Dendritic cell treated with granulocyte-macrophage colony-stimulating factor and Interleukin-4, amounts not matched to agents 40 ng/mL and 50 ng/mL, for 4 days (primary cell): ENCODE measurements at regions not wholly inside any gene's neighbourhood (a gene's known extent, or its start where the extent isn't known, plus 50 kb on each side); places are given as distances from the start of the nearest gene placed in this dataset.

Experiments used
- H3K27ac Mint-ChIP-seq: one replicate; pipeline ENCODE4 v1.8.0; 2022; ENCODE audit warnings: mild to moderate bottlenecking, mixed read lengths
- H3K27me3 Mint-ChIP-seq: one replicate; pipeline ENCODE4 v1.8.0; 2022; ENCODE audit warnings: mild to moderate bottlenecking, mixed read lengths
- H3K36me3 Mint-ChIP-seq: one replicate; pipeline ENCODE4 v1.8.0; 2022; ENCODE audit warnings: low read depth, mixed read lengths
- H3K4me1 Mint-ChIP-seq: one replicate; pipeline ENCODE4 v1.8.0; 2022; ENCODE audit warnings: low read depth, mixed read lengths
- H3K4me3 Mint-ChIP-seq: one replicate; pipeline ENCODE4 v1.8.0; 2022; ENCODE audit warnings: mild to moderate bottlenecking, moderate library complexity, mixed read lengths
- H3K9me3 Mint-ChIP-seq: one replicate; pipeline ENCODE4 v1.8.0; 2022; ENCODE audit warnings: mixed read lengths
- intact Hi-C: fragments of 100-400 bp; cut with micrococcal nuclease; formaldehyde crosslinking; loops from one replicate; pipeline ENCODE4 v1.15.0; 2022

GRCh38 chr11:127236776-127237175 lies 236.2 kb upstream of the KIRREL3 start:
- Mint-ChIP-seq H3K36me3 (no peaks in the 10 kb centered on the region), H3K27me3 (no peaks in the 10 kb centered on the region), H3K4me1 (no peaks in the 10 kb centered on the region), H3K27ac (no peak overlapping the region), H3K9me3 (no peaks in the 10 kb centered on the region), H3K4me3 (no peak overlapping the region)
- intact Hi-C loops, result no loop called here

DNA sequence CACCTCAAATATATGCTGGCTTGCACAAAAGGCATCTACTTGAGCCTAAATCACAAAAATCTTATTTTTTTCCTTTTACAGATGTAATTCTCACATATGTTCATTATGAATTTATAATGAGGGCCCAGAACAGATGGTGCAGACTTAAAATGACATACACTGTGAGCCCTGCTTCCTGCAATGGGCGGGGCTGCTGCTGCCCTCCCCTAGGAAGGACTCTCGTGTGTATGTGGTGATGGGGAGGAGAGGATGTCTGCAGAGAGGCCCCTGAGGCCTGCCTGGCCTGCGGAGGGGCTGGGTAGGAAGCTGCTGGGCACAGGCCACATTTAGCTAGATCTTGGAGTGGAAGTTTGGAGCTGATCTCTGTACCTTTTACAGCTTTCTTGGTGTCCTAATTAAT lies 233.4 kb upstream of the KIRREL3 start:
- Mint-ChIP-seq H3K4me1 (no peaks in the 10 kb centered on the region), H3K27me3 (no peaks in the 10 kb centered on the region), H3K4me3 (no peak overlapping the region), H3K36me3 (no peaks in the 10 kb centered on the region), H3K9me3 (no peaks in the 10 kb centered on the region), H3K27ac (no peak overlapping the region)
- intact Hi-C loops, result no loop called here

DNA sequence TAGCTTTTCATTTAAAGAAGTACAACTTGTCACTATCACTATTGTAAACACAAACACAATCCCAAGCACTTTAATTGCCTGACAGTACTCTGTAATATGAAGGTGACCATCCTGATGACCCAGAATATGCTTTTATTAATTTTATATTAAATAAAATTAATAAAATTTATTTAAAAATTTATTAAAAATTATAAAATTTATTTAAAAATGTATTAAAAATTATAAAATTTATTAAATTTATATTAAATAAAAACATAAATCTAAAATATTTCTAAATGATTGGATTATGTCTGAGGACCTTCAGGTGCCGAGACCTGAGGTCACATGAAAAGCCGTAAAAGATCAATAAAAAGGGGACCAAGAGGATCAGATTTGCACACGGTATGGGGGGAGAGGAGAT lies 229.8 kb upstream of the KIRREL3 start:
- H3K36me3 Mint-ChIP-seq, result no peaks in the 10 kb centered on the region
- intact Hi-C loops, result no loop called here
- H3K27ac Mint-ChIP-seq, result no peak overlapping the region
- H3K4me3 Mint-ChIP-seq, result no peak overlapping the region
- H3K4me1 Mint-ChIP-seq, result no peaks in the 10 kb centered on the region
- H3K27me3 Mint-ChIP-seq, result no peaks in the 10 kb centered on the region
- H3K9me3 Mint-ChIP-seq, result no peaks in the 10 kb centered on the region

- intact Hi-C loops, result no loop called here
- H3K27me3 Mint-ChIP-seq, result no peaks in the 10 kb centered on the region
- H3K36me3 Mint-ChIP-seq, result no peaks in the 10 kb centered on the region
- H3K9me3 Mint-ChIP-seq, result peaks cover 6% of the 10 kb centered on the region
- H3K4me3 Mint-ChIP-seq, result no peak overlapping the region
- H3K4me1 Mint-ChIP-seq, result no peaks in the 10 kb centered on the region
- no peak overlapping the region for H3K27ac Mint-ChIP-seq
Measured at GRCh38 chr11:127226949-127227348, 226.4 kb upstream of the KIRREL3 start.

DNA sequence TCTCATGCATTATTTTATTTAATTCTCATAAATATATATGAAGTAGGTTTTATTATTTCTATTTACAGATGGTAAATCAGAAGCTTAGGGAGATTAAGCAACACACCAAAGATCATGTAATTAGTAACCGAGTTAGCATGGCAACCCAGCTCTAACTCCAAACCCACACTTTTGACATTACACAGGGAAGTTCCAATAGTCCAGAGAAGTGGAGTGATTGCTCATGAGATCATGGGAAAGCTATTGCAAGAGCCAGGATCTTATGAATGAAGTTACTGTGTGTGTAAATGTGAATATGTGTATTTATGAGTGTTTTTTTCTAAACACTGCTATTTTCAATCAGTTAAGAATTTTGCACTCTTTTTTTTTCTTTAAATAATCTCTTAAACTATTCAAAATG lies 225.8 kb upstream of the KIRREL3 start:
- intact Hi-C loops, result no loop called here
- Mint-ChIP-seq H3K27ac (no peak overlapping the region), H3K4me3 (no peak overlapping the region), H3K36me3 (no peaks in the 10 kb centered on the region), H3K9me3 (peaks cover 6% of the 10 kb centered on the region), H3K27me3 (no peaks in the 10 kb centered on the region), H3K4me1 (no peaks in the 10 kb centered on the region)

DNA sequence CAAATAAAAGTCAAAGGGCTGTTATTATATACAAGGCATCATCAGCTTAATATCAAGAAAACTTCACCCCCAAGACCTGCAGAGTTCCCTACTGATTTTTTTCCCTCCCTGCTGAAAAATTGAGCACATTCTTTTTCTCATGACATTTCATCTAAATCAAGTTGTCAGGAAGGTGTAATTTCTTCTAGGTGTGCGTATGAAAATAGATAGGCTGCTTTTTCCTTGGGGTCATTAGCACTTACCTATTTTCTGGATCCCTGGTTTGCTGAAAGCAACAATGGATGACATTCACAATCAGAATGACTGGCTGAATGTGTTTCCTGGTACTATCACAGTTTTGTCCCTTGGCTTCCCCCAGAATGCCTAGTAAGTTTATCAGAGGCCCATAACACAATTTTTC lies 225.0 kb upstream of the KIRREL3 start:
- no peak overlapping the region for H3K4me3 Mint-ChIP-seq
- H3K27me3 Mint-ChIP-seq, result no peaks in the 10 kb centered on the region
- H3K4me1 Mint-ChIP-seq, result no peaks in the 10 kb centered on the region
- no peaks in the 10 kb centered on the region for H3K36me3 Mint-ChIP-seq
- no peak overlapping the region for H3K27ac Mint-ChIP-seq
- intact Hi-C loops, result no loop called here
- peaks cover 6% of the 10 kb centered on the region for H3K9me3 Mint-ChIP-seq

DNA sequence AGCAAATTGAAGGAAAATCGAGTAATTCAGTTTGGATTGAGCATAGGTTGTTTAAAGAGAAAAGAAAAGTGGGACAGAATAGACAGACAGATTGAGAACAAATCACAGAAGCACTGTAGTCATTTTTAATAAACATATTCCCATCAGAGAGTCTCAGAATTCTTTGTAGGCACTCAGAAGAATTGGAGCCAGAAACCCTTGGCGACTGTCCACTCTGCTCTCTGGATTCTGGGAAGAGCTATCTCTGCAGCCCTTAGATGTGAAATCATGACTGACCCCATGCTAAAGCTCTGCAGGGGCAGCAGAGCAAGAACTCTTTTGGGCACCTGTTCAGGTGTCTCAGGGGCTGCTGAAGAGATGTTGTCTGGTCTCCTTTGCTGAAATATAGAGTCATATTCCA lies 223.7 kb upstream of the KIRREL3 start:
- intact Hi-C loops, result no loop called here

GRCh38 chr11:127223633-127224032 lies 223.1 kb upstream of the KIRREL3 start:
- Mint-ChIP-seq H3K4me1 (no peaks in the 10 kb centered on the region), H3K27ac (no peak overlapping the region), H3K27me3 (no peaks in the 10 kb centered on the region), H3K9me3 (peaks cover 6% of the 10 kb centered on the region), H3K36me3 (no peaks in the 10 kb centered on the region), H3K4me3 (no peak overlapping the region)
- intact Hi-C loops, result no loop called here

More for the DNA sequence above, 223.7 kb upstream of the KIRREL3 start:
- no peak overlapping the region for H3K4me3 Mint-ChIP-seq
- H3K27me3 Mint-ChIP-seq, result no peaks in the 10 kb centered on the region
- H3K4me1 Mint-ChIP-seq, result no peaks in the 10 kb centered on the region
- H3K36me3 Mint-ChIP-seq, result no peaks in the 10 kb centered on the region
- H3K9me3 Mint-ChIP-seq, result peaks cover 6% of the 10 kb centered on the region
- H3K27ac Mint-ChIP-seq, result no peak overlapping the region

DNA sequence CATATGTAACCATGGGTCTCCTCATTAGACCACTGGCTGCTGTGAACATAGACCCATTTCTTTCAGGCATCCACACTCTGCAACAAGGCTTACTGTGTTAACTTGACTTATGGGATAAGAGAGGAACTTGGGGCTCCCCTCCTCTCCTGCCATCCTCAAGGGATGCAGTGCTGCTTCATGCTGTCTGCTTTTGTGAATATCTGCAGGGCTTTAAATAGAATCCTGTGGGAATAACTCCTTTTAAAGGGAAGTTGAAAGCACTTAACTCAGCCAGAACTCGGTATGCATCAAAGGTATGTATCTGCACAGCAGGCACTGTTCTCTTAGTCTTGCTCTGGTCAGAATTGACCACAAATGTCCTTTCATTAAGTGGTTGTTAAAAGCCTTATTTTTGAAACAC lies 222.5 kb upstream of the KIRREL3 start:
- H3K36me3 Mint-ChIP-seq, result no peaks in the 10 kb centered on the region
- H3K27ac Mint-ChIP-seq, result no peak overlapping the region
- no peak overlapping the region for H3K4me3 Mint-ChIP-seq
- peaks cover 6% of the 10 kb centered on the region for H3K9me3 Mint-ChIP-seq
- H3K27me3 Mint-ChIP-seq, result no peaks in the 10 kb centered on the region
- intact Hi-C loops, result no loop called here
- no peaks in the 10 kb centered on the region for H3K4me1 Mint-ChIP-seq

DNA sequence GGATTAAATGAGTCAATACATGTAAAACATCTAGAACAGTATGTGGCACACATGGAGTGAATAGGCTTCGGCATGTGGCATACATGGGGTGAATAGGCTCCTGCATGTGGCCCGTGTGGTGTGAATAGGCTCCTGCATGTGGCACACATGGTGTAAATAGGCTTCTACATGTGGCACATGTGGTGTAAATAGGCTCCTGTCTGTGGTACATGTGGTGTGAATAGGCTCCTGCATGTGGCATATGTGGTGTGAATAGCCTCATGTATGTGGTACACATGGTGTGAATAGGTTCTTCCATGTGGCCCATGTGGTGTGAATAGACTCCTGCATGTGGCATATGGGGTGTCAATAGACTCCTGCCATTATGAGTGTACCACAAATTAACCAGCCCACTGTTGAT lies 219.1 kb upstream of the KIRREL3 start:
- intact Hi-C loops, result no loop called here

DNA sequence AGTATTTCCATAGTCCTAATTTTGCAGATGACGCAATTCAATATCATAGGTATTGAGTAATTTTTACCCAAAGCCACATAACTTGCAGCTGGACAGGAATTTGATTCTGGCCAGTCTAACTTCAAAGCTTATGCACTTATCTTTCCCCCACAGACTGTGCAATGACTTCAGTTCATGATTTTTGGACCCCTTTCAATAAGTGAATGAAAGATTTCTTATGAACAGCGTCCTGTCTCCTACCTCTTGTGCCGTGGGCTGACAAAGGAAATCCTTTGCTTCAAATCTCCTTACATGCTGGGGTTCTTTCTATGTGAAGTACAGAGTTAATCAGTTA lies 217.7 kb upstream of the KIRREL3 start:
- no peaks in the 10 kb centered on the region for H3K4me1 Mint-ChIP-seq
- H3K36me3 Mint-ChIP-seq, result no peaks in the 10 kb centered on the region
- peaks cover 6% of the 10 kb centered on the region for H3K9me3 Mint-ChIP-seq
- no peak overlapping the region for H3K27ac Mint-ChIP-seq
- intact Hi-C loops, result no loop called here
- H3K4me3 Mint-ChIP-seq, result no peak overlapping the region
- no peaks in the 10 kb centered on the region for H3K27me3 Mint-ChIP-seq

More for the DNA sequence above, 219.1 kb upstream of the KIRREL3 start:
- Mint-ChIP-seq H3K9me3 (peaks cover 6% of the 10 kb centered on the region), H3K4me1 (no peaks in the 10 kb centered on the region), H3K36me3 (no peaks in the 10 kb centered on the region), H3K4me3 (no peak overlapping the region), H3K27me3 (no peaks in the 10 kb centered on the region), H3K27ac (no peak overlapping the region)

DNA sequence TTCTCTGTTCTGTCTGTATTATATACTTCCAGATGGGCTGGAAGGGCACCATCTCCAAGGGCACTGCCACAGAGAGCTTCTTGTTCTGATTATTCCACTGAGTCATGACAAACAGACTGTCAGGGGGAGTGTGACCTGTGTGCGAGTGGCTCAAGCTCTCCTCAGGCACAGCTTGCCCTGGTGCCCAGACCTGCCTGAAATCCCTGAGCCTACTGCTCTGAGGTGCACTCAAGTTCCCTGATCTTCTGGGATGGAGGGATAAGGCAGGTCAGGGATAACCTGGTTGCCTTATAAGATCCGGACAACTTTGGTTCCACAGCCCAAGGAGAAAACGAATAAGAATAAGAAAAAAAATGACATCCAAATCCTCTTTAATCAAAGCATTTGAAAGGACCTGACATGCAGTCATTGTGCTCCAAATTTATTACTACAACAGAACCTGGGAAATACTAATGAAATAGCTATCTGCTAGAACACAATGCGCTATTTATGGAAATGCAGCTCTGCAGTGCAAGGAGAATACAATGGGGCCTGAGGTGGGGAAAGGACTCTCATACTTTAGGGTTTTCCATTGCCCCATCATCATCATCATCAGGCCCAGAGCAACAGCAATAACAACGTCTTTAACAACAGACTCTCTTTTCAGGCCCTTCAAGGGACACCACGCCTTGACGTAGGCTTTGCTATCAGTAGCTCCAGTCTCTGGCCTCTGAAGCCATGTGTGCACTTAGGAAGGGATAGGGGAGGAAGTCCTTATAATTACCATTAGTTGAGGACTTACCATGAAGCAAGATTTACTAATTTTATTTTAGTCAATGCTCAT lies 217.1 kb upstream of the KIRREL3 start:
- Mint-ChIP-seq H3K36me3 (no peaks in the 10 kb centered on the region), H3K4me1 (no peaks in the 10 kb centered on the region), H3K9me3 (peaks cover 6% of the 10 kb centered on the region), H3K4me3 (no peak overlapping the region), H3K27ac (no peak overlapping the region), H3K27me3 (no peaks in the 10 kb centered on the region)
- intact Hi-C loops, result no loop called here

DNA sequence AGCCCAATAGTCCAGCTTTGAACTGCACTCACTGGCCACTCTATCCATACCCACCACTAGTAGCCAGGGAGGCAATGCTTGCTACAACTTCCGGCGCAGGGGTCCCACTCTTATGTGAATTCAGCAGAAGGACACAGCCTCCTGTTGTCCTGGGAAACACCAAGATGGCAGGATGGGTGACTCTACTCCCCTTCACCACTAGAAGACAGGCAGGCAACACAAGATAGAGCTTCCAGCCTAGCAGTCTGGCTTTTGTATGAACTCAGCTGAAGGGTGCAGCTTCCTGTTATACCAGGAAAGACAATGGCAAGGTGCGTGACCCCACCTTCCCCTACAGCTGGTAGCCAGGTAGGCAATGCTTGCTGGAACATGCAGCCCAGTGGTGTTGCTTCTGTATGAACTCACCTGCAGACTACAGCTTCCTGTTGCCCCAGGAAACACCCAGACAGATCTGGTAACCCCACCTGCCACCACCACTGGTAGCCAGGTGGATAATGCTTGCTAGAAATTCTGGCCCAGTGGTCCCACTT lies 205.2 kb upstream of the KIRREL3 start:
- intact Hi-C loops, result no loop called here
- H3K27me3 Mint-ChIP-seq, result no peaks in the 10 kb centered on the region
- H3K36me3 Mint-ChIP-seq, result no peaks in the 10 kb centered on the region
- no peak overlapping the region for H3K27ac Mint-ChIP-seq
- peaks cover 31% of the 10 kb centered on the region for H3K9me3 Mint-ChIP-seq
- no peaks in the 10 kb centered on the region for H3K4me1 Mint-ChIP-seq
- no peak overlapping the region for H3K4me3 Mint-ChIP-seq

GRCh38 chr11:127203490-127203889 lies 202.9 kb upstream of the KIRREL3 start:
- intact Hi-C loops, result no loop called here
- Mint-ChIP-seq H3K9me3 (peaks cover 20% of the 10 kb centered on the region), H3K36me3 (no peaks in the 10 kb centered on the region), H3K4me3 (no peak overlapping the region), H3K27me3 (no peaks in the 10 kb centered on the region), H3K27ac (no peak overlapping the region), H3K4me1 (no peaks in the 10 kb centered on the region)

- intact Hi-C loops, result no loop called here
Measured at GRCh38 chr11:127202105-127202504, 201.5 kb upstream of the KIRREL3 start.

More at GRCh38 chr11:127202105-127202504, 201.5 kb upstream of the KIRREL3 start:
- H3K9me3 Mint-ChIP-seq, result peaks cover 17% of the 10 kb centered on the region
- H3K4me1 Mint-ChIP-seq, result no peaks in the 10 kb centered on the region
- H3K4me3 Mint-ChIP-seq, result no peak overlapping the region
- H3K27me3 Mint-ChIP-seq, result no peaks in the 10 kb centered on the region
- no peaks in the 10 kb centered on the region for H3K36me3 Mint-ChIP-seq
- H3K27ac Mint-ChIP-seq, result no peak overlapping the region
